ENCODE measurements at regions not wholly inside any gene's neighbourhood (a gene's known extent, or its start where the extent isn't known, plus 50 kb on each side); places are given as distances from the start of the nearest gene placed in this dataset.

DNA sequence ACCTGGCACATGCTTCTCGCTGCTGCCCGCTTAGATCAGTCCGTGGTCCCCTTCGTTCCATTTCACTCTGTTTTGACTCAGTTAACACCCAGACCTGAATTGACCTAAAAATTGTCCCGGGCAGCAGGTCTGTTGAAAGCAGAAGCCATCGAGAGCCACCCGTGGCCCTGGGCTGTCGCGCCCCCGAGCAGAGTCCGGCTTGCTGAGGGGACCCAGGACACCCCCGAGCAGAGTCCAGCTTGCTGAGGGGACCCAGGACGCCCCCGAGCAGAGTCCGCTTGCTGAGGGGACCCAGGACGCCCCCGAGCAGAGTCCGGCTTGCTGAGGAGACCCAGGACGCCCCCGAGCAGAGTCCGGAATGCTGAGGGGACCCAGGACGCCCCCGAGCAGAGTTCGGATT, 50.2 kb upstream of the GALNT9 start:
- TF ChIP-seq, protein P1, sequence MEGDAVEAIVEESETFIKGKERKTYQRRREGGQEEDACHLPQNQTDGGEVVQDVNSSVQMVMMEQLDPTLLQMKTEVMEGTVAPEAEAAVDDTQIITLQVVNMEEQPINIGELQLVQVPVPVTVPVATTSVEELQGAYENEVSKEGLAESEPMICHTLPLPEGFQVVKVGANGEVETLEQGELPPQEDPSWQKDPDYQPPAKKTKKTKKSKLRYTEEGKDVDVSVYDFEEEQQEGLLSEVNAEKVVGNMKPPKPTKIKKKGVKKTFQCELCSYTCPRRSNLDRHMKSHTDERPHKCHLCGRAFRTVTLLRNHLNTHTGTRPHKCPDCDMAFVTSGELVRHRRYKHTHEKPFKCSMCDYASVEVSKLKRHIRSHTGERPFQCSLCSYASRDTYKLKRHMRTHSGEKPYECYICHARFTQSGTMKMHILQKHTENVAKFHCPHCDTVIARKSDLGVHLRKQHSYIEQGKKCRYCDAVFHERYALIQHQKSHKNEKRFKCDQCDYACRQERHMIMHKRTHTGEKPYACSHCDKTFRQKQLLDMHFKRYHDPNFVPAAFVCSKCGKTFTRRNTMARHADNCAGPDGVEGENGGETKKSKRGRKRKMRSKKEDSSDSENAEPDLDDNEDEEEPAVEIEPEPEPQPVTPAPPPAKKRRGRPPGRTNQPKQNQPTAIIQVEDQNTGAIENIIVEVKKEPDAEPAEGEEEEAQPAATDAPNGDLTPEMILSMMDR (conservative IDR thresholded peaks at IDR 0.05; ENCODE audit: control insufficient read depth, insufficient read depth, low read depth, low read length): no peak

More for the DNA sequence above, 50.2 kb upstream of the GALNT9 start:
- DNase-seq (ENCODE audit: low read depth): no peak
- no peak overlapping the region for H3K4me3 ChIP-seq (ENCODE audit: control insufficient read depth, low read depth, low read length)

Measured in fibroblast of mammary gland (primary cell).